ENCODE measurements at regions not wholly inside any gene's neighbourhood (a gene's known extent, or its start where the extent isn't known, plus 50 kb on each side); places are given as distances from the start of the nearest gene placed in this dataset.

DNA sequence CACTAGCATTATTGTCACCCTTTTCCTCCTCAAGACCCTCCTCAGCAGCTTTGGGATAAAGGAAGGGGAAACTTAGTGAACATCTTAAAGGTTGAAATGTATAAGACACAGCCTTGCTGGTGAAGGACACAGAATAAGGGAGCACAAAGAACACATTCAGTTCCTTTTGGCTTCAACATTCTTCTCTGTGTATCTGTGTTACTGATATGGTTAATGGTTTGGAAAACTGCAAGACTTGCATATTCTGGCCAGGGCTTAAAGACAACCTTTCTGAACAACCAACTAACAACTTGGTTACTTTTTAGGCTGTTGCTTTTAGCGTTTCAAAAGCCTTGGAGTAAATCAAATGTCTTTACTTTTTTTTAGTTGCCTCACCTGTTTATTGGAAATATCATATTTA, 680.5 kb downstream of the MECOM start:
- no peak overlapping the region for H3K4me3 ChIP-seq (ENCODE audit: control insufficient read depth, low read depth, low read length)
- TF ChIP-seq, protein P1, sequence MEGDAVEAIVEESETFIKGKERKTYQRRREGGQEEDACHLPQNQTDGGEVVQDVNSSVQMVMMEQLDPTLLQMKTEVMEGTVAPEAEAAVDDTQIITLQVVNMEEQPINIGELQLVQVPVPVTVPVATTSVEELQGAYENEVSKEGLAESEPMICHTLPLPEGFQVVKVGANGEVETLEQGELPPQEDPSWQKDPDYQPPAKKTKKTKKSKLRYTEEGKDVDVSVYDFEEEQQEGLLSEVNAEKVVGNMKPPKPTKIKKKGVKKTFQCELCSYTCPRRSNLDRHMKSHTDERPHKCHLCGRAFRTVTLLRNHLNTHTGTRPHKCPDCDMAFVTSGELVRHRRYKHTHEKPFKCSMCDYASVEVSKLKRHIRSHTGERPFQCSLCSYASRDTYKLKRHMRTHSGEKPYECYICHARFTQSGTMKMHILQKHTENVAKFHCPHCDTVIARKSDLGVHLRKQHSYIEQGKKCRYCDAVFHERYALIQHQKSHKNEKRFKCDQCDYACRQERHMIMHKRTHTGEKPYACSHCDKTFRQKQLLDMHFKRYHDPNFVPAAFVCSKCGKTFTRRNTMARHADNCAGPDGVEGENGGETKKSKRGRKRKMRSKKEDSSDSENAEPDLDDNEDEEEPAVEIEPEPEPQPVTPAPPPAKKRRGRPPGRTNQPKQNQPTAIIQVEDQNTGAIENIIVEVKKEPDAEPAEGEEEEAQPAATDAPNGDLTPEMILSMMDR (IDR thresholded peaks at IDR 0.05; ENCODE audit: control insufficient read depth, insufficient read depth, low read depth, low read length, missing control alignments), result no peak
- DNase-seq (ENCODE audit: low read depth), result no peak

DNA sequence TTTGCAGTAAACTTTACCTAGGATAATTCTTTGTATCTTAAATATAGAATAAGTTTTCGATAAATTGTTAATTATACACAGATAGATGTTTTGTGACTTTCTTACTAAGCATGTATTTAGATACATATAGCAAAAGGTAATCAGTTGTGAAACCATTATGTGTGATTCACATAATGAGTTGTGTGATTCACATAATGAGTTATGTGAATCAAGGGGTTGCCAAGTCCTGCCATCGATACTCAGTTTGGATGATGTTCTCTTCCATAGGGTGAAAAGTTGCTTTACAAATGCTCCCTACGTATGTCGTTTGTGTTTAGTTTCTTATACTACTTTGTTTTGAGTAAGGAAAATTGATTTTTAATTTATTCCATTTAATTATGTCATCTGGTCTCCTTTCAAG, 682.1 kb downstream of the MECOM start:
- TF ChIP-seq, protein P1 (IDR thresholded peaks at IDR 0.05; ENCODE audit: control insufficient read depth, insufficient read depth, low read depth, low read length, missing control alignments), result no peak

DNA sequence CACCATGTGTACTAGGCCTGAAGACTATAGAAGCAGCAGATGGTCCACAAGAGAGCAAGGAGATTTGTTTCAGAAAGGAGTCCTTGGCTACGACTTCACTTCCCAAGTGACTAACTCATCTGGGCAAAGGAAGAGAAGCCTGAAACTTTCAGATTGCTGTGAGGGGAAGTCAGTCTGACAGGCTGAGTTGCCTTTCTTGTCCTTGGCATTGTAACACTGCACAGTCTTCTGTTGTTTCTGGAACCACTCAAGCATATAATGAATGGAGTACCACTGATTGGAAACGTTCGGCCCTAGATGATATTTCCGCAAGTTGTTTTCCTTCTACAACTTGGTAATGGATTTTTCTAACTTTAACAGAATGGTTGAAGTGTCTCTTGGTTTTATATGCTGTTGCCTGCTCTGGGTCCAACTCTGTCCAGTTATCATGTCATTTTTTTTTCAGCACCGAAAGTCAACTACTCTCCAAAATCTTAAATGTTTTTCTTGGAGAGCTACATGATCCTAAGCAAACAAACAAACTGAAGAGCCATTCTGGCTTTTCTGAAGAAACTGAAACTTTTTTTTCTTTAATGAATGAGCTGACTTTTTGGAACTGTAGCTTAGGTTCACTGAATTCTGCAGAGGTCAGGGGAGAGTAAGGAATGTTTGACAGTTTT, 685.7 kb downstream of the MECOM start:
- H3K4me3 ChIP-seq (ENCODE audit: control insufficient read depth, low read depth, low read length), result no peak overlapping the region
- TF ChIP-seq, protein P1 (IDR thresholded peaks at IDR 0.05; ENCODE audit: control insufficient read depth, insufficient read depth, low read depth, low read length, missing control alignments), result no peak
- DNase-seq (ENCODE audit: low read depth), result no peak

More for the DNA sequence above, 682.1 kb downstream of the MECOM start:
- no peak for DNase-seq (ENCODE audit: low read depth)
- H3K4me3 ChIP-seq (ENCODE audit: control insufficient read depth, low read depth, low read length), result no peak overlapping the region

DNA sequence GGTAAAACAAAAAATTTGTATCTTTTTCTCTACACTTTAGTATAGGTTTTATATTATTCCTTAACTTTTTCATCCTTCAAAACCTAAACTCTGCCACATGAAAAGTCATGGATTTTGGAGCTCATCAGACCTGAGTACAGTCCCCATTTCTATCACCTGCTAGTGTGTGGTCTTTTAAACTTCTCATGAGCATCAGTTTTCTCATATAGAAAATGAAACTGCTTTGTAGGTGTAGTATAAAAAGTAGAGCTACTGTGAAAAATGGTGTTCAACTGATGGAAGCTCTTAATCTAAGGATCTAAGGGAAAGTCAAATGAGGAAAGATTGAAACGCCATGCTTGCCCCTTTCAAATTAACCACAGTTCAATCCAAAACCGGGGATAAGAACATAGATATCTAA, 686.5 kb downstream of the MECOM start:
- no peak overlapping the region for H3K4me3 ChIP-seq (ENCODE audit: control insufficient read depth, low read depth, low read length)
- DNase-seq (ENCODE audit: low read depth), result no peak
- TF ChIP-seq, protein P1 (IDR thresholded peaks at IDR 0.05; ENCODE audit: control insufficient read depth, insufficient read depth, low read depth, low read length, missing control alignments), result no peak

DNA sequence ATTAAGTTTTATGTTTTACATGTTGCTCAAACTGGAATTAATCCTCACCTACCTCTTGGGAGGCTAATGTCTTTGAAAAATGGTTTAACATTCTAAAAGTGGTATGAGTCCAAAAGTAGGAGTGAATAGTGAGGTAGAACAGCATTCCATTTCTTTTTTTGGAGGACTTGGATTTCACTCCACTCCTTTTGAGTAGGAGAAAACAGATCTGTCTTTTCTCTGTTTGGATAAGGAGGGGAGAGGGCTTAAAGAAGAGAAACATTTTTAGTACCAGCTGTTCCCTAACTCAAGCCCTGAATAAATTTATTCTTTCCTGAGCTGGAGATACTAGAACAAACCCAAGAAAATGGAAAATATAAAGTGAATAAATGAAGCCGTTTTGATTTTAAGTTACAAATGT, 687.9 kb downstream of the MECOM start:
- H3K4me3 ChIP-seq (ENCODE audit: control insufficient read depth, low read depth, low read length), result no peak overlapping the region
- TF ChIP-seq, protein P1 (IDR thresholded peaks at IDR 0.05; ENCODE audit: control insufficient read depth, insufficient read depth, low read depth, low read length, missing control alignments), result no peak
- no peak for DNase-seq (ENCODE audit: low read depth)

DNA sequence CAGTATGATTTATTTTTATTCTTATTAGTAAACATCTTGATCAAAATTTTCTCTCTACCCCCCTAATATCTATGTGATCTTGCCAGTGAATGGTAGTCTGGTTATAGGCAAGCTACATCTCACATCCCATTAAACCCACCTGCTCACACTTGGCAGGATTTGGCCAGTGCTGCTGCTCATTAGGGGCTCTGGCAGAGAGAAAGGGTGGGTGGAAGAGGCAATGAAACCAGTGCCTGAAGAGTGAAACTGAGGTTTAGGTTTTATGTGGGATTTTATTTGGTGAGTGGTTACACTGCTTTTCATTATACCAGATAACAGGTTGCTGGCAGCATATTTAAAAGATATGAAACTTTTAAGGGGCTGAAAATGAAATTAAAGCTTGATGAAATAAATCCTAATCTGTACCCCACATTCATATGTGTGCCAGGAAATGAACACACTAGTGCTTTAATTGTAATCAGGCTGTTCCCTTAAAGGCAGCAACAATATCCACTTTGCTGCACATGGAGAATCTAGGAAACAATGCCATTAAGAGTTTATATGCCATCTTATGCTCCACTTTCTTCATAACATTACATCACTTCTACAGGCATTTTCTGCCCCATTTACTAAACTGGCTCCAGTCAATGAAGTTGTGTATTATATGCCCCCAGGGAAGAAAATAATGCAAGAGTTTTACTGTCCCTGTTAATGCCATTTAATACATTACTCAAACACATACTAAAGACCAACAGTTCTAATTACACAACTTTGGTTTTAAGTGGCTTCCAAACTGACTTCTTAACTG, 688.7 kb downstream of the MECOM start:
- H3K4me3 ChIP-seq (ENCODE audit: control insufficient read depth, low read depth, low read length), result no peak overlapping the region
- TF ChIP-seq, protein P1 (IDR thresholded peaks at IDR 0.05; ENCODE audit: control insufficient read depth, insufficient read depth, low read depth, low read length, missing control alignments), result no peak
- no peak for DNase-seq (ENCODE audit: low read depth)
